AG04449 (cell line): ENCODE measurements at regions not wholly inside any gene's neighbourhood (a gene's known extent, or its start where the extent isn't known, plus 50 kb on each side); places are given as distances from the start of the nearest gene placed in this dataset.

Experiments used
- CTCF ChIA-PET: fragments of 350-600 bp; formaldehyde crosslinking; extraction: SDS; loops from one replicate; lab custom pipeline; 2021; ENCODE audit warnings: antibody characterized with exemption; lab: Yijun Ruan, JAX
- POLR2A ChIA-PET: fragments of 400-600, 350-600 bp; formaldehyde crosslinking; extraction: SDS; loops from one replicate; lab custom pipeline; 2020; ENCODE audit warnings: antibody characterized with exemption, inconsistent platforms; lab: Yijun Ruan, JAX
- DNase-seq: peaks from one replicate; pipeline ENCODE4 v3.0.0-alpha.2; 2010; ENCODE audit warnings: low read depth, low spot score
- H3K4me3 ChIP-seq: 2 replicates; pipeline ENCODE4 v1.5.1; 2011; ENCODE audit warnings: low read depth, mild to moderate bottlenecking, control low read depth, low read length
- TF ChIP-seq, protein P1 (sequence below): IDR thresholded peaks from one replicate; pipeline ENCODE4 v1.5.1; 2011; ENCODE audit warnings: mild to moderate bottlenecking, moderate library complexity, low read length, control low read depth, inconsistent platforms; ENCODE audit not compliant: insufficient read depth; ENCODE audit errors: missing control alignments

DNA sequence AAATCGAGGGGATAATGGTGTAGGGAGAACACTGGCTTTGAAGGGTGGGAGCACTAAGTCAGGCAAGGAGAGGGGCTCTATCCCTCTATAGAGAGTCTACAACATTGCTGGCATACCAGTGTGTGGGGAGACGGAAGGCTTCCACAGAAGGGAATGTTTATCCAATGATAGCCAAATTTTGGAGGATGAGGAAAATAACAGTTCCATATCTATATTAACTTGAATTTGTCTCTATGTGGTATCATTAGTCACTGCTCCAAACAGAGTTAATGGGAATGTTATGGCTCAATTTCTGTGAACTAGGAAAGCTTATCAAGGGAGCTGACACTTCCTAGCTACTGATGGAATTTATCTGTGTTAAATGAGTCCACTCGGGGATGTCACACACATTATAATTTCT is 208.9 kb upstream of the PHACTR1 start:
- no peak for DNase-seq
- TF ChIP-seq, protein P1, sequence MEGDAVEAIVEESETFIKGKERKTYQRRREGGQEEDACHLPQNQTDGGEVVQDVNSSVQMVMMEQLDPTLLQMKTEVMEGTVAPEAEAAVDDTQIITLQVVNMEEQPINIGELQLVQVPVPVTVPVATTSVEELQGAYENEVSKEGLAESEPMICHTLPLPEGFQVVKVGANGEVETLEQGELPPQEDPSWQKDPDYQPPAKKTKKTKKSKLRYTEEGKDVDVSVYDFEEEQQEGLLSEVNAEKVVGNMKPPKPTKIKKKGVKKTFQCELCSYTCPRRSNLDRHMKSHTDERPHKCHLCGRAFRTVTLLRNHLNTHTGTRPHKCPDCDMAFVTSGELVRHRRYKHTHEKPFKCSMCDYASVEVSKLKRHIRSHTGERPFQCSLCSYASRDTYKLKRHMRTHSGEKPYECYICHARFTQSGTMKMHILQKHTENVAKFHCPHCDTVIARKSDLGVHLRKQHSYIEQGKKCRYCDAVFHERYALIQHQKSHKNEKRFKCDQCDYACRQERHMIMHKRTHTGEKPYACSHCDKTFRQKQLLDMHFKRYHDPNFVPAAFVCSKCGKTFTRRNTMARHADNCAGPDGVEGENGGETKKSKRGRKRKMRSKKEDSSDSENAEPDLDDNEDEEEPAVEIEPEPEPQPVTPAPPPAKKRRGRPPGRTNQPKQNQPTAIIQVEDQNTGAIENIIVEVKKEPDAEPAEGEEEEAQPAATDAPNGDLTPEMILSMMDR, result no peak
- POLR2A ChIA-PET, result no interaction called here
- H3K4me3 ChIP-seq, result no peak overlapping the region
- CTCF ChIA-PET, result interaction anchor here (1.0 kb wide), 1 partner anchor 20 kb away, joined by 3 read pairs; no protein-coding TSS in a partner anchor

DNA sequence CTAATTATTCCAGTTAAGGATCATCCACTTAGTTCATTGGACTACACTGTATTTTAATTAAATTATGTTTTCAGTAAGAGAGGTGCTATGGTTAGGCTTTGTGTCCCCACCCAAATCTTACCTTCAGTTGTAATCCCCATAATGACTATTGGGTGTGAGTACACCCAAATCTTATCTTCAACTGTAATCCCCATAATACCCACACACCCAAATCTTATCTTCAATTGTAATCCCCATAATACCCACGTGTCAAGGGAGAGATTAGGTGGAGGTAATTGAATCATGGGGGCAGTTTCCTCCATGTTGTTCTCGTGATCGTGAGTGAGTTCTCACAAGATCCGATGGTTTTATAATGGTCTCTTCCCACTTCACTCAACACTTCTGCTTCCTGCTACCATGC is 208.0 kb upstream of the PHACTR1 start:
- no peak overlapping the region for H3K4me3 ChIP-seq
- DNase-seq, result no peak
- TF ChIP-seq, protein P1, result no peak
- ChIA-PET POLR2A (no interaction called here), CTCF (no interaction called here)

DNA sequence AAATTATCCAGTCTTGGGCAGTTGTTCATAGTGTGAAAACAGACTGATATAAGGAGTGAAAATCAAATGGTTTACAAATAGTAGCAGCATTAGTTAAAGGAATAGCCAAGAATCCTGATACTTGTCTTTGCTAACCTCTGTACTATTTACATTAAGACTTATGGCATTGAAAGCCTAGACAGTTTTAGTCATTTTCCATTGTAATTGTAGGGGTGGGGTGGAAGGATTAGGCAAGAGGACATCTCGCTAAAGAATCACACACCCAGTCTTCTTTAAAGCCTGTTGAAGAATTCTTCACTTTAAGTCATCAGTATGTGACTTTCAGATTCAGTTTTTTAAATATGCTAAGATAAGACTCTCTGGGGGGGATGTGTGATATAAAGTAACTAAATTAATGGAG is 207.5 kb upstream of the PHACTR1 start:
- H3K4me3 ChIP-seq, result no peak overlapping the region
- ChIA-PET CTCF (no interaction called here), POLR2A (no interaction called here)
- no peak for DNase-seq
- TF ChIP-seq, protein P1, result no peak

DNA sequence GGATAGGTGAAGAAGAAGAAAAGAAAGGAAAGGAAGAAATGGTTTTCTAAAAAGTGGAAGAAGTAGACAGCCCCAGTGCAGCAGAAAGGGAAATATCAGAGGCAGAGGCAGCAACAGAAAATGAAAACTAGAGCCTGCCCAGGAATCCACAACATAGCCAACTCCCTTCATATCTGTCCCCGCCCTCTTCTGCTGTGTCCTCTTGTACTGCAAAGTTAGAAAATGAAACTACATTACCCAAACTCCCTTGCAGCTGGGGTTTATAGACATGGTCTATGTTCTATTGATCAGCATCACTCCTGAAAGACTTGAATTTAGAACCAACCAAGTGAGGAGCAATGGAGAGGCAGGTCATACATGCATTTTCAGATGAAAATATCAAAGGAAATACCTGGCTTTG is 200.5 kb upstream of the PHACTR1 start:
- H3K4me3 ChIP-seq, result no peak overlapping the region
- TF ChIP-seq, protein P1, result no peak
- no peak for DNase-seq
- ChIA-PET POLR2A (no interaction called here), CTCF (no interaction called here)

DNA sequence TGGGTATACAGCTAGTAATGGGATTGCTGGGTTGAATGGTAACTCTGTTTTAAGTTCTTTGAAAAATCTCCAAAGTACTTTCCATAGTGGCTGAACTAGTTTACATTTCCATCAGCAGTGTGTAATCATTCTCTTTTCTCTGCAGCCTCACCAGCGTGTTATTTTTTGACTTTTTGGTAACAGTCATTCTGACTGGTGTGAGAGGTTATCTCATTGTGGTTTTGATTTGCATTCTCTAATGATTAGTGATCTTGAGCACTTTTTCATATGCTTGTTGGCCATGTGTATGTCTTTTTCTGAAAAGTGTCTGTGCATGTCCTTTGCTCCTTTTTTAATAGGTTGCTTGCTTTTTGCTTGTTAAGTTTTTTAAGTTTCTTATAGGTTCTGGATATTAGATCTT is 194.2 kb upstream of the PHACTR1 start:
- no peak for DNase-seq
- TF ChIP-seq, protein P1, result no peak
- ChIA-PET POLR2A (no interaction called here), CTCF (no interaction called here)
- H3K4me3 ChIP-seq, result no peak overlapping the region

DNA sequence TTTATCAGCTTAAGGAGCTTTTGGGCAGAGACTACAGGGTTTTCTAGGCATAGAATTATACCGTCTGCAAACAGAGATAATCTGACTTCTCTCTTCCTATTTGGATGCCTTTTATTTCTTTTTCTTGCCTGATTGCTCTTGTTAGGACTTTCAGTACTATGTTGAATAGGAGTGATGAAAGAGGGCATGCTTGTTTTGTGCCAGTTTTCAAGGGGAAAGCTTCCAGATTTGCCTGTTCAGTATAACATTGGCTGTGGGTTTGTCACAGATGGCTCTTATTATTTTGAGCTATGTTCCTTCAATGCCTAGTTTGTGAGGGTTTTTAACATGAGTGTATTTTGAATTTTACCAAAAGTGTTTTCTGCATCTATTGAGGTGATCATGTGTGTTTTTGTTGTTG is 192.8 kb upstream of the PHACTR1 start:
- H3K4me3 ChIP-seq, result no peak overlapping the region
- ChIA-PET POLR2A (no interaction called here), CTCF (no interaction called here)
- TF ChIP-seq, protein P1, result no peak
- DNase-seq, result no peak
